GM12865 (cell line): ENCODE measurements at regions not wholly inside any gene's neighbourhood (a gene's known extent, or its start where the extent isn't known, plus 50 kb on each side); places are given as distances from the start of the nearest gene placed in this dataset.
"Not testable (repeated sequence)": the region's sequence is repeated elsewhere in the genome, so short reads cannot be mapped to it uniquely, and the experiment has no call there.

Source experiments
- DNase-seq: peaks from one replicate; pipeline ENCODE4 v3.0.0; 2010; ENCODE audit warnings: low read depth
- H3K4me3 ChIP-seq: 2 replicates; pipeline ENCODE4 v1.5.1; 2011; ENCODE audit warnings: mild to moderate bottlenecking, low read depth, low read length, control low read depth
- CTCF ChIP-seq: IDR thresholded peaks from 2 replicates; pipeline ENCODE4 v1.5.1; 2011; ENCODE audit warnings: low read length, control low read depth, low read depth, inconsistent platforms; ENCODE audit not compliant: insufficient read depth; ENCODE audit errors: missing control alignments

GRCh38 chr14:45810152-45810872, 557.3 kb upstream of the MIS18BP1 start:
- TF ChIP-seq CTCF = no peak
- DNase-seq = peak; percentile 53
- H3K4me3 ChIP-seq = no peak overlapping the region

GRCh38 chr14:45807178-45807899, 554.3 kb upstream of the MIS18BP1 start:
- no peak for TF ChIP-seq CTCF
- H3K4me3 ChIP-seq = no peak overlapping the region
- DNase-seq = peak; percentile 1

DNA sequence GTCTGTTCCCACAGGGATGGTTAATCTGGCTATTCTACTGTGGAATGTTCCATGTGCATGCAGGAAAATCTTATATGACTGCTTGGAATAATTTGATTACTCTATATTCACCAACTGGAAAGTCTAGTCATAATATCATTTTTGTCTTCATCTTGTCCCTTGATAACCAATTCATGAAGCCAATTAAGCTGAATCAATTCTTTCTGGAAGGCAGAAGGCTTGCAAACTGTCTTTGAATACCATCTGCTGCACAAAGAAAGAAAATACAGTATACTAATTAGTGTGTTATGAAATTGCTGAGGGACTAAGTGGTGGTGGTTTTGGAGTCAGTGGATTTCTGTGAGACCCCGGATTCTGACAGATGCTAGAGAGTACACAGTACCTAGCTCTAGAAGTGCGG, 546.5 kb upstream of the MIS18BP1 start:
- DNase-seq = no peak
- no peak overlapping the region for H3K4me3 ChIP-seq
- no peak for TF ChIP-seq CTCF

DNA sequence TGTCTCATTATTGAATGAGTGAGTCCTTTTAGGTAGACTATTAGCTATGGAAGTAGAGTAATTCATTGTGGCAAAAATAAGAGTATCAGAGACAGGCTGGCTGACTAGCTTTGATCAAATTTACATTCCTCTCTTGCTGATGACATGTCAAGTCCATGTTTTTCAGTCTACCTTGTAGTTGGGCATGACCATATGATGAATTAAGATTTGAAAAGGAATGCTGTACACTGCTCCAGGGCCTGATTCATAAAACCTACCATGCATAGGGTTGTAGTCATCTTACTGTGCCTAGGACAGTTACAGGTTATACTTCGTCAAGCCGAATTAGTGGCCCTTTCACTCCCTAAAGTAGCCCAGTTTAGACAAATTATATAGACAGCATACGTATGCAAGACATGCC, 545.7 kb upstream of the MIS18BP1 start:
- H3K4me3 ChIP-seq = no peak overlapping the region
- no peak for TF ChIP-seq CTCF
- DNase-seq = no peak

GRCh38 chr14:45796006-45796405, 543.0 kb upstream of the MIS18BP1 start:
- H3K4me3 ChIP-seq = not testable (repeated sequence)

DNA sequence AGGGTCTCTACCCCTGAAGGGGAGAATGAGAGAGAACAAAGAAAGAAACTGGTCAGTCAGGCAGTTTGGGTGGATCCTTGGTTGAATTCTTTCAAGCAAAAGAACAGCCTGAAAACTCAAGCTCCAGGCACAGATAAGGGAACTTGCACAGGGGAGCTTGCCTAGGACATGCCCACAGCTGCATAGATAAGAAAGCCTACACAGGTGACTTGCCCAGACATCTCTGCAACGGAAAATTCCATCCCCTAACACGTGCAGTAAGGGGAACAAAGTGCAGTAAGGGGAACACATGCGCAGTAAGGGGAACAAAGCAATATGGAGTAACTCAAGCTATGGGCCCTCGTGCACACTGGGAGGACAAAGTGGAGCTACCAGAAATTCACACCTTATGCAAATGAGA, 540.1 kb upstream of the MIS18BP1 start:
- DNase-seq = peak; percentile 10
- H3K4me3 ChIP-seq = no peak overlapping the region
- no peak for TF ChIP-seq CTCF

More at GRCh38 chr14:45796006-45796405, 543.0 kb upstream of the MIS18BP1 start:
- DNase-seq = not testable (repeated sequence)

- no peak overlapping the region for H3K4me3 ChIP-seq
- no peak for DNase-seq
- no peak for TF ChIP-seq CTCF
Observed at GRCh38 chr14:45790293-45790692, 537.3 kb upstream of the MIS18BP1 start.
